GM12878 (cell line): ENCODE measurements at regions not wholly inside any gene's neighbourhood (a gene's known extent, or its start where the extent isn't known, plus 50 kb on each side); places are given as distances from the start of the nearest gene placed in this dataset.

Experiments
- CTCF ChIP-seq, 3 experiments: IDR thresholded peaks in 2 of 3; conservative IDR thresholded peaks in 1 of 3; 2 replicates each; pipeline ENCODE4 v1.5.1; 2011; ENCODE audit warnings: low read depth in 3 of 3, low read length in 3 of 3, mild to moderate bottlenecking in 3 of 3, control low read depth in 2 of 3, moderate library complexity in 2 of 3, inconsistent platforms in 1 of 3, mixed read lengths in 1 of 3; ENCODE audit not compliant: control insufficient read depth in 2 of 3, insufficient read depth in 1 of 3; ENCODE audit errors: extremely low read depth in 1 of 3
- NR2C2 ChIP-seq: IDR thresholded peaks from 2 replicates; pipeline ENCODE4 v1.6.1; 2011; ENCODE audit warnings: borderline replicate concordance, low read depth; ENCODE audit not compliant: control insufficient read depth, insufficient read length
- POLR2AphosphoS5 ChIP-seq: IDR thresholded peaks from 2 replicates; pipeline ENCODE4 v1.6.1; 2011; ENCODE audit warnings: mild to moderate bottlenecking, low read length, inconsistent platforms
- USF2 ChIP-seq: IDR thresholded peaks from 2 replicates; pipeline ENCODE4 v1.6.1; 2011; ENCODE audit warnings: low read depth, low read length, improper control_type of control experiment, borderline replicate concordance
- ZNF274 ChIP-seq: IDR thresholded peaks from one replicate; pipeline ENCODE4 v1.8.0; 2011; ENCODE audit not compliant: insufficient read length, insufficient read depth

- TF ChIP-seq CTCF (IDR thresholded peaks at IDR 0.05 in 2 of 3, conservative IDR thresholded peaks at IDR 0.05 in 1 of 3; ENCODE audit: control insufficient read depth in 2 of 3, extremely low read depth in 1 of 3, insufficient read depth in 1 of 3, low read depth in 3 of 3, low read length in 3 of 3), result no peak
- no peak for TF ChIP-seq NR2C2
- no peak for TF ChIP-seq USF2
- no peak for TF ChIP-seq POLR2AphosphoS5
- no peak for TF ChIP-seq ZNF274
Measured at GRCh38 chr2:129377078-129377469, 602.4 kb upstream of the RAB6C start.
